ENCODE measurements at regions not wholly inside any gene's neighbourhood (a gene's known extent, or its start where the extent isn't known, plus 50 kb on each side); places are given as distances from the start of the nearest gene placed in this dataset.

DNA sequence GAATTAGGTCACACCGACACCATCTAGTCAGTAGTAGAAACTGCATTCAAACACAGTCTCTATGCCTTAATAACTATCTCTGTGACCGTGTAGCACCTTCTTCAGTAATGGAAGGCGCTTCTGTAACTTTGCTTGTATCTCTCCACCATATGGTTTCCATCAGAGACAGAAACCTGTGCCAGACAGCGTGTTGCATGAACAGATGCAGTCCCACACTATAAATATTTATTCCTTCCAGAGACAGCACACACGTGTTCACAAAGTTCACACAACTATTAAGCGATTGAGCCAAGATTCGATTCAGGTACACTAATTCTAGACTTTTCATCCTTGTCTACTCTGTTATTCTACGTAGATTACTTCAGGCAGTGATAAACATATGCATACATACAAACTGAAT lies 873.9 kb upstream of the MBL2 start:
- TF ChIP-seq, protein P1, sequence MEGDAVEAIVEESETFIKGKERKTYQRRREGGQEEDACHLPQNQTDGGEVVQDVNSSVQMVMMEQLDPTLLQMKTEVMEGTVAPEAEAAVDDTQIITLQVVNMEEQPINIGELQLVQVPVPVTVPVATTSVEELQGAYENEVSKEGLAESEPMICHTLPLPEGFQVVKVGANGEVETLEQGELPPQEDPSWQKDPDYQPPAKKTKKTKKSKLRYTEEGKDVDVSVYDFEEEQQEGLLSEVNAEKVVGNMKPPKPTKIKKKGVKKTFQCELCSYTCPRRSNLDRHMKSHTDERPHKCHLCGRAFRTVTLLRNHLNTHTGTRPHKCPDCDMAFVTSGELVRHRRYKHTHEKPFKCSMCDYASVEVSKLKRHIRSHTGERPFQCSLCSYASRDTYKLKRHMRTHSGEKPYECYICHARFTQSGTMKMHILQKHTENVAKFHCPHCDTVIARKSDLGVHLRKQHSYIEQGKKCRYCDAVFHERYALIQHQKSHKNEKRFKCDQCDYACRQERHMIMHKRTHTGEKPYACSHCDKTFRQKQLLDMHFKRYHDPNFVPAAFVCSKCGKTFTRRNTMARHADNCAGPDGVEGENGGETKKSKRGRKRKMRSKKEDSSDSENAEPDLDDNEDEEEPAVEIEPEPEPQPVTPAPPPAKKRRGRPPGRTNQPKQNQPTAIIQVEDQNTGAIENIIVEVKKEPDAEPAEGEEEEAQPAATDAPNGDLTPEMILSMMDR (IDR thresholded peaks at IDR 0.05): no peak
- TF ChIP-seq POLR2A (IDR thresholded peaks at IDR 0.05) (no peak), EP300 (IDR thresholded peaks at IDR 0.05) (no peak)
